GM12878 (cell line): ENCODE measurements at regions not wholly inside any gene's neighbourhood (a gene's known extent, or its start where the extent isn't known, plus 50 kb on each side); places are given as distances from the start of the nearest gene placed in this dataset.

Experiments used
- BMI1 ChIP-seq: fragments of 450-650 bp; IDR thresholded peaks from 2 replicates; pipeline ENCODE4 v1.6.1; 2016; ENCODE audit warnings: mild to moderate bottlenecking, moderate library complexity, borderline replicate concordance
- POLR2A ChIP-seq: IDR thresholded peaks from 2 replicates; pipeline ENCODE4 v1.6.1; 2011; ENCODE audit warnings: low read depth, mild to moderate bottlenecking, low read length

DNA sequence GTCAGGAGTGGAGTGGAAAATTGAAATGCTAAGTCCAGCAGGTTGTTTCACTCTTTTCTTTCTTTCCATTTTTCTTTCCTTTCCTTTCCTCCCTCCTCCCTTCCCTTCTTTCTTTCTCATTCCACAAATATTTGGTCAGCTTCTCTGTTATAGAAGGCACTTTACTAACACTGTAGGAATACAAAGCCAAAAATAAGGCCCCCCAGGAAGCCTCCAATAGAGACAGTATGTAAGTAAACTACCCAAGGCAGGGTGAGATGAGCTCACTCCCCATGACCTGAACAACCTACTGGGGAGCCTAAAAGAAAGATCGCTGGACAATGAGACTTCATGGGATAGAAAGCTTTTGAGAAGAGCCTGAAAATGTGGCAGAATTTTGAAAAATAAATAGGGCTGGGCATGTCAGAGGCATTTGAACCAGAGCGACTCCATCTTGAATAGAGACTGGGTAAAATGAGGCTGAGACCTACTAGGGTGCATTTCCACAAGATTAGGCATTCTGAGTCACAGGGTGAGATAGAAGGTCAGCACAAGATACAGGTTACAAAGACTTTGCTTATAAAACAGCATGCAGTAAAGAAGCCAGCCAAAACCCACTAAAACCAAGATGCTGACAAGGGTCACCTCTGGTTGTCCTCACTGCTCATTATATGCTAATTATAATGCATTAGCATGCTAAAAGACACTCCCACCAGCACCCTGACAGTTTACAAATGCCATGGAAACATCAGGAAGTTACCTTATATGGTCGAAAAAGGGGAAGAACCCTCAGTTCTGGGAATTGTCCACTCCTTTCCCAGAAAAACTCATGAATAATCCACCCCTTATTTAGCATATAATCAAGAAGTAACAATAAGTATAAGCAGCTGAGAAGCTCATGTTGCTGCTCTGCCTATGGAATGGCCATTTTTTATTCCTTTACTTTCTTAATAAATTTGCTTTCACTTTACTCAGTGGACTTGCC is 158.9 kb upstream of the EGFLAM start:
- TF ChIP-seq BMI1 (no peak), POLR2A (no peak)
